Activated CD8-positive, alpha-beta memory T cell treated with anti-CD3 and anti-CD28 coated beads, Interleukin-2, amount 50 U/mL, for 24 hours (primary cell): ENCODE measurements at regions not wholly inside any gene's neighbourhood (a gene's known extent, or its start where the extent isn't known, plus 50 kb on each side); places are given as distances from the start of the nearest gene placed in this dataset.
"Not testable (repeated sequence)": the region's sequence is repeated elsewhere in the genome, so short reads cannot be mapped to it uniquely, and the experiment has no call there.

ENCODE experiments used
- DNase-seq: peaks from one replicate; pipeline ENCODE4 v3.0.0-alpha.2; 2020; ENCODE audit errors: extremely low read depth

- DNase-seq = not testable (repeated sequence)
These were observed 224.0 kb upstream of the DUSP10 start for GRCh38 chr1:221965891-221966290.

GRCh38 chr1:221965252-221965651 lies 223.4 kb upstream of the DUSP10 start:
- no peak for DNase-seq

GRCh38 chr1:221963742-221964141 lies 221.9 kb upstream of the DUSP10 start:
- DNase-seq = no peak

- no peak for DNase-seq
These were observed 220.5 kb upstream of the DUSP10 start for GRCh38 chr1:221962385-221962784.

GRCh38 chr1:221961532-221962292 lies 219.8 kb upstream of the DUSP10 start:
- DNase-seq = peak; percentile 24

GRCh38 chr1:221958161-221958562 lies 216.3 kb upstream of the DUSP10 start:
- not testable (repeated sequence) for DNase-seq

GRCh38 chr1:221957350-221957749 lies 215.5 kb upstream of the DUSP10 start:
- not testable (repeated sequence) for DNase-seq

GRCh38 chr1:221949996-221950395 lies 208.1 kb upstream of the DUSP10 start:
- no peak for DNase-seq

GRCh38 chr1:221948459-221948858 lies 206.6 kb upstream of the DUSP10 start:
- DNase-seq = no peak

GRCh38 chr1:221947731-221948130 lies 205.8 kb upstream of the DUSP10 start:
- DNase-seq = no peak

- DNase-seq = no peak
These were observed 204.9 kb upstream of the DUSP10 start for GRCh38 chr1:221946768-221947167.

GRCh38 chr1:221945669-221946068 lies 203.8 kb upstream of the DUSP10 start:
- no peak for DNase-seq

GRCh38 chr1:221944247-221944870 lies 202.5 kb upstream of the DUSP10 start:
- no peak for DNase-seq

- DNase-seq = no peak
These were observed 198.7 kb upstream of the DUSP10 start for GRCh38 chr1:221940631-221941030.

GRCh38 chr1:221939607-221940006 lies 197.7 kb upstream of the DUSP10 start:
- DNase-seq = no peak

- DNase-seq = no peak
These were observed 195.5 kb upstream of the DUSP10 start for GRCh38 chr1:221937155-221937953.

- DNase-seq = no peak
These were observed 191.9 kb upstream of the DUSP10 start for GRCh38 chr1:221933814-221934213.

GRCh38 chr1:221926441-221926840 lies 184.6 kb upstream of the DUSP10 start:
- no peak for DNase-seq

- DNase-seq = no peak
These were observed 184.1 kb upstream of the DUSP10 start for GRCh38 chr1:221925947-221926346.

GRCh38 chr1:221923929-221924598 lies 182.2 kb upstream of the DUSP10 start:
- no peak for DNase-seq

- no peak for DNase-seq
These were observed 180.0 kb upstream of the DUSP10 start for GRCh38 chr1:221921936-221922335.

GRCh38 chr1:221919743-221920142 lies 177.9 kb upstream of the DUSP10 start:
- no peak for DNase-seq
